Adrenal gland (tissue), 9 donors: ENCODE measurements at regions not wholly inside any gene's neighbourhood (a gene's known extent, or its start where the extent isn't known, plus 50 kb on each side); places are given as distances from the start of the nearest gene placed in this dataset.
"Not testable (repeated sequence)": the region's sequence is repeated elsewhere in the genome, so short reads cannot be mapped to it uniquely, and the experiment has no call there.

Experiments
- DNase-seq, 7 donors: peaks; one replicate each; pipeline ENCODE4 v3.0.0-alpha.2; 2019 to 2020
- H3K27ac ChIP-seq, 5 donors: fragments of 200-600 bp; sonication (generic) in 4 of 5; 1 replicate in 3 of 5; 2 replicates in 2 of 5; pipeline versions ENCODE4 v1.5.1 to v1.8.0; 2016 to 2020; ENCODE audit warnings: mild to moderate bottlenecking in 1 of 5
- H3K27me3 ChIP-seq: fragments of 200-600 bp; 2 replicates; pipeline ENCODE4 v1.8.0; 2021
- H3K36me3 ChIP-seq, 2 donors: fragments of 200-600 bp; replicated peaks in 1 of 2; 1 replicate in 1 of 2; 2 replicates in 1 of 2; pipeline versions ENCODE4 v1.5.1 to v1.8.0; 2018 to 2022
- H3K4me1 ChIP-seq, 2 donors: fragments of 200-600 bp; replicated peaks in 1 of 2; 1 replicate in 1 of 2; 2 replicates in 1 of 2; pipeline versions ENCODE4 v1.5.1 to v1.8.0; 2018 to 2021
- H3K4me3 ChIP-seq, 4 donors: fragments of 200-600 bp; sonication (generic) in 3 of 4; one replicate each; pipeline ENCODE4 v1.5.1; 2016 to 2018
- H3K9me3 ChIP-seq, 3 donors: fragments of 200-600 bp; sonication (generic) in 1 of 3; replicated peaks in 1 of 3; 1 replicate in 2 of 3; 2 replicates in 1 of 3; pipeline versions ENCODE4 v1.5.1 to v1.8.0; 2016 to 2021
- CTCF ChIP-seq, 6 experiments: fragments of 450-650 bp in 4 of 6; fragments of 200-600 bp in 2 of 6; sonication (generic) in 1 of 6; IDR thresholded peaks; 1 replicate in 5 of 6; 2 replicates in 1 of 6; pipeline versions ENCODE4 v1.5.1 to v1.8.0; 2016 to 2021; ENCODE audit warnings: antibody characterized with exemption in 6 of 6, mild to moderate bottlenecking in 2 of 6, moderate library complexity in 1 of 6
- POLR2A ChIP-seq, 2 donors: fragments of 450-650 bp; IDR thresholded peaks; one replicate each; pipeline ENCODE4 v1.6.1; 2017; ENCODE audit warnings: antibody characterized with exemption in 2 of 2, mild to moderate bottlenecking in 2 of 2, moderate library complexity in 1 of 2
- WGBS, 4 donors: extraction: QIAGEN DNeasy Blood & Tissue Kit in 2 of 4; methylation state at CpG; one replicate each; pipeline versions ENCODE4 v1.1.5 to v1.1.7; 2013 to 2017; 5-methylcytosine and 5-hydroxymethylcytosine counted together
- intact Hi-C, 2 donors: fragments of 100-400 bp; cut with DNase I; formaldehyde crosslinking; loops; one replicate each; pipeline versions ENCODE4 v1.14.1 to v1.15.0; 2022 to 2023
- donor health status: healthy with polysubstance abuse.
- donor health status: Bipolar disorder and iron deficiency.
- donor health status: DM: yes; HTN: yes; CAD: no.
- donor health status: DM: no; HTN: no; CAD: no.
- donor health status: DM: no; HTN: no; CAD: no.

- H3K4me3 ChIP-seq = no peak overlapping the region
- intact Hi-C loops = no loop called here
- H3K27me3 ChIP-seq = no peaks in the 10 kb centered on the region
- no peaks in the 10 kb centered on the region for H3K36me3 ChIP-seq
- no peak for DNase-seq
- no peak for TF ChIP-seq CTCF (IDR thresholded peaks at IDR 0.05)
- TF ChIP-seq POLR2A (IDR thresholded peaks at IDR 0.05) = no peak
- 53 to 75% (median 68%) methylated on average over 3 of the region's 3 CpGs for WGBS, 4 donors
- H3K27ac ChIP-seq = no peak overlapping the region
- no peaks in the 10 kb centered on the region for H3K4me1 ChIP-seq
- no peaks in the 10 kb centered on the region for H3K9me3 ChIP-seq
Measured at GRCh38 chrX:7500386-7500785, 342.6 kb upstream of the VCX start.

- Histone ChIP-seq H3K27ac (no peak overlapping the region), H3K4me3 (no peak overlapping the region), H3K9me3 (no peaks in the 10 kb centered on the region), H3K27me3 (no peaks in the 10 kb centered on the region), H3K36me3 (no peaks in the 10 kb centered on the region), H3K4me1 (no peaks in the 10 kb centered on the region)
- 55 to 60% (median 58%) methylated on average over 3 of the region's 3 CpGs for WGBS, 4 donors
- DNase-seq = no peak
- TF ChIP-seq POLR2A (IDR thresholded peaks at IDR 0.05) = no peak
- TF ChIP-seq CTCF (IDR thresholded peaks at IDR 0.05) = no peak
- intact Hi-C loops = no loop called here
Measured at GRCh38 chrX:7486505-7486904, 338.6 kb upstream of the PUDP start.

GRCh38 chrX:7485061-7485460, 337.1 kb upstream of the PUDP start:
- no peak overlapping the region for H3K4me3 ChIP-seq
- H3K9me3 ChIP-seq = no peaks in the 10 kb centered on the region
- no peak overlapping the region for H3K27ac ChIP-seq
- H3K27me3 ChIP-seq = no peaks in the 10 kb centered on the region
- WGBS, 4 donors = 77 to 91% (median 83%) methylated on average over 1 of the region's 1 CpG
- no peaks in the 10 kb centered on the region for H3K4me1 ChIP-seq
- TF ChIP-seq POLR2A (IDR thresholded peaks at IDR 0.05) = no peak
- no peak for TF ChIP-seq CTCF (IDR thresholded peaks at IDR 0.05)
- intact Hi-C loops = no loop called here
- DNase-seq = no peak
- no peaks in the 10 kb centered on the region for H3K36me3 ChIP-seq

DNA sequence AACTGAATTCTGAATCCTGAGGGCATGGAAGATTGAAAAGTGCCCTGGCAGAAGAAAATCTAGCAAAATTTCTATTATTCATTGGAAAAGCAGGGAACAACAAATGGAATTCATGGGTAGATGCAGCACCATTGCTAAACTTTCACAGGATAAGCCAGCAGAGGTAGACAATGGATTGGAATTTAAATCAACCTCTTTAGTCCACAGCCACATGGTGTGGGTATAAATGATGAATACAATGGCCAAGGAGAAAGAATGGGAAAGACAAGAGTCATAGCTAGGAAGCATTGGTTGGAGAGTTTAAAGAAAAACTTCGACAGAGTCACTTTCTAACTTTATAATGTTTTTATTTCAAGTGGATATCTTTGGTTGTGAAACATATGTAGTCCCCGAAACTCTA, 332.8 kb upstream of the PUDP start:
- Histone ChIP-seq H3K9me3 (no peaks in the 10 kb centered on the region), H3K27me3 (no peaks in the 10 kb centered on the region), H3K36me3 (no peaks in the 10 kb centered on the region), H3K4me1 (no peaks in the 10 kb centered on the region), H3K27ac (no peak overlapping the region), H3K4me3 (no peak overlapping the region)
- intact Hi-C loops = no loop called here
- DNase-seq = no peak
- TF ChIP-seq POLR2A (IDR thresholded peaks at IDR 0.05) = no peak
- WGBS, 4 donors = 50 to 67% (median 58%) methylated on average over 2 of the region's 2 CpGs

GRCh38 chrX:7462110-7462509, 314.2 kb upstream of the PUDP start:
- no peaks in the 10 kb centered on the region for H3K4me1 ChIP-seq
- TF ChIP-seq CTCF (IDR thresholded peaks at IDR 0.05) (no peak), POLR2A (IDR thresholded peaks at IDR 0.05) (no peak)
- 56 to 64% (median 60%) methylated on average over 6 of the region's 6 CpGs for WGBS, 4 donors
- intact Hi-C loops = no loop called here
- H3K27ac ChIP-seq = no peak overlapping the region
- no peaks in the 10 kb centered on the region for H3K27me3 ChIP-seq
- H3K36me3 ChIP-seq = no peaks in the 10 kb centered on the region
- H3K4me3 ChIP-seq = no peak overlapping the region
- DNase-seq = no peak
- no peaks in the 10 kb centered on the region for H3K9me3 ChIP-seq

GRCh38 chrX:7461051-7461450, 313.1 kb upstream of the PUDP start:
- intact Hi-C loops, DNase-seq, H3K4me1 ChIP-seq, H3K27ac ChIP-seq, H3K36me3 ChIP-seq, H3K27me3 ChIP-seq, H3K9me3 ChIP-seq, H3K4me3 ChIP-seq: not testable (repeated sequence)
- 27 to 48% (median 41%) methylated on average over 2 of the region's 2 CpGs for whole genome bisulfite sequencing, 4 donors
